Keratinocyte (primary cell): ENCODE measurements at regions not wholly inside any gene's neighbourhood (a gene's known extent, or its start where the extent isn't known, plus 50 kb on each side); places are given as distances from the start of the nearest gene placed in this dataset.
A peak's percentile ranks its signal among the peaks of the same experiment; 100 is the strongest.

ENCODE experiments used
- EZH2 ChIP-seq: IDR thresholded peaks from one replicate; pipeline ENCODE4 v1.6.1; 2012; ENCODE audit warnings: inconsistent platforms, mild to moderate bottlenecking, low read length, moderate library complexity
- TF ChIP-seq, protein P1 (sequence below), 3 experiments: IDR thresholded peaks in 1 of 3; conservative IDR thresholded peaks in 1 of 3; optimal IDR thresholded peaks in 1 of 3; 2 replicates in 2 of 3; 3 replicates in 1 of 3; pipeline versions ENCODE3 to v1.5.1; 2011; ENCODE audit warnings: low read length in 3 of 3, mild to moderate bottlenecking in 3 of 3, moderate library complexity in 2 of 3, control low read depth in 1 of 3, inconsistent platforms in 1 of 3; ENCODE audit not compliant: insufficient read depth in 2 of 3; ENCODE audit errors: extremely low read depth in 1 of 3

DNA sequence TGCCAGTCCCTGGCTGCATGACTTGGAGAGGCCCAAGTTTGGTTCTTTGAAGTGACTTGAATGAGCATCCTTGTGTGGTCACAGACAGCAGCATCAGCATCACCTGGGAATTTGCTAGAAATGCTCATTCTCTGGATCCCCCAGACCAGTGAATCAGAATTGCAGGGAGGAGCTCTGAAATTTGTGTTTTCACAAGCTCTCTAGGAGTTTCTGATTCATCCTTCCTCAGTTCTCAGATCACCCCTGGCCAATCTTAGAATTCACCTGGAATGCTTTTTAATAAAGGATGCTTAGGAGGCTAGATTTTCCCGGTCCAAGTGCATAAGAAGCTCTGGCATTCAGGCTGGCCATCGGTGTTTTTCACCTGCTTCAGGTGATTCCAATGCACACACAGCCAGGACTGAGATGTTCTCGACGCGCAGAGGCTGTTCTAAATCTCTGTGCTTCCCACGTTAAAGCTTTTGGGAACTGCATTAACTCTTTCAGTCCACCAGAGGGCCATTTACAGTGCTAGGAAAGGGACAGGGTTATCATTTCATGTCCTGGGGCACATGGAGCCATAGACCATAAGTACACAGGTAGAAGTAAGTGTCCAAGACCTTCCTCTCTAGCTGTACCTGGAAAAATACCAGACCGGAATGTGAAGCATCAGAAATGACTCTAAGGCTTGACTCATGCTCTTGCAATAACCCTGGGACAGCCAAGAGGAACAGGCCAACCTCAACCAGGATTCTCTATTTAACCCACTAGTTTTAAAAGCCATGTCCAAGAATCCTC is 85.7 kb upstream of the XYLT1 start:
- TF ChIP-seq, protein P1, sequence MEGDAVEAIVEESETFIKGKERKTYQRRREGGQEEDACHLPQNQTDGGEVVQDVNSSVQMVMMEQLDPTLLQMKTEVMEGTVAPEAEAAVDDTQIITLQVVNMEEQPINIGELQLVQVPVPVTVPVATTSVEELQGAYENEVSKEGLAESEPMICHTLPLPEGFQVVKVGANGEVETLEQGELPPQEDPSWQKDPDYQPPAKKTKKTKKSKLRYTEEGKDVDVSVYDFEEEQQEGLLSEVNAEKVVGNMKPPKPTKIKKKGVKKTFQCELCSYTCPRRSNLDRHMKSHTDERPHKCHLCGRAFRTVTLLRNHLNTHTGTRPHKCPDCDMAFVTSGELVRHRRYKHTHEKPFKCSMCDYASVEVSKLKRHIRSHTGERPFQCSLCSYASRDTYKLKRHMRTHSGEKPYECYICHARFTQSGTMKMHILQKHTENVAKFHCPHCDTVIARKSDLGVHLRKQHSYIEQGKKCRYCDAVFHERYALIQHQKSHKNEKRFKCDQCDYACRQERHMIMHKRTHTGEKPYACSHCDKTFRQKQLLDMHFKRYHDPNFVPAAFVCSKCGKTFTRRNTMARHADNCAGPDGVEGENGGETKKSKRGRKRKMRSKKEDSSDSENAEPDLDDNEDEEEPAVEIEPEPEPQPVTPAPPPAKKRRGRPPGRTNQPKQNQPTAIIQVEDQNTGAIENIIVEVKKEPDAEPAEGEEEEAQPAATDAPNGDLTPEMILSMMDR (optimal IDR thresholded peaks at IDR 0.05 in 1 of 3, IDR thresholded peaks at IDR 0.05 in 1 of 3, conservative IDR thresholded peaks at IDR 0.05 in 1 of 3; ENCODE audit: extremely low read depth in 1 of 3, insufficient read depth in 2 of 3, low read length in 3 of 3): peak; percentile 45 to 68 (median 54)
- TF ChIP-seq EZH2: no peak
